ENCODE measurements at regions not wholly inside any gene's neighbourhood (a gene's known extent, or its start where the extent isn't known, plus 50 kb on each side); places are given as distances from the start of the nearest gene placed in this dataset.

DNA sequence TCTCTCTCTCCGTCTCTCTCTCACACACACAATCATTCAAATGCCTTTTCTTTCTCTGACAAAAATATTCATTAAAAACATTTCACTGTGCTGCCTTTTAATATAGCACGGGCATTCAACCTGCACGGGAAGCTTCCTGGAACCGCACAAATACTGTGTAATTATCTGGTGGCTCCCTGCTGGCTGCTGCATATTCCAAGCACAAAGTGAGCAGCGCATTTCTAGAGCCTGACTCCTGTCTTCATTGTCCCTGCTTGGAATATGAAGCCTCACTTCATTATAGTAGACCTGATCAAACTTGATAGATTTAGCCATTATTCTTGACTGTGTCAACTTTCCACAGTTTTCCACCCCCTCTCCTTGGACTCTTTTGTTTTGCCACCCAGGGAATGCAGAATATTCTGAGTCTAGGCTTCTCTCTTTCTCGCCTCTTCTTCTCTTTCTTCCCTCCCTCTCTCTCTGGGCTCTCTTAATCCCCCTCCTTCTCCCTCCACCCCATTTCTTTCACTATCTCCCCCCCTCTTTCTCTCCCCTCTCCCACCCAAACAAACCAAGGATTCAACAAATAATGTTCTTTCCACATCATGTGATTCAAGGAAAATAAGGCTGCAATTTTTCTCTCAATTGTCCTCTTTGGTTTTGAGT lies 672.1 kb upstream of the FANCL start:
- DNase-seq (ENCODE audit: low read depth in 1 of 2, low spot score in 1 of 2), result no peak
- H3K4me1 ChIP-seq (ENCODE audit: low read depth), result no peaks in the 10 kb centered on the region
- H3K27me3 ChIP-seq, result no peaks in the 10 kb centered on the region
- TF ChIP-seq, protein P1, sequence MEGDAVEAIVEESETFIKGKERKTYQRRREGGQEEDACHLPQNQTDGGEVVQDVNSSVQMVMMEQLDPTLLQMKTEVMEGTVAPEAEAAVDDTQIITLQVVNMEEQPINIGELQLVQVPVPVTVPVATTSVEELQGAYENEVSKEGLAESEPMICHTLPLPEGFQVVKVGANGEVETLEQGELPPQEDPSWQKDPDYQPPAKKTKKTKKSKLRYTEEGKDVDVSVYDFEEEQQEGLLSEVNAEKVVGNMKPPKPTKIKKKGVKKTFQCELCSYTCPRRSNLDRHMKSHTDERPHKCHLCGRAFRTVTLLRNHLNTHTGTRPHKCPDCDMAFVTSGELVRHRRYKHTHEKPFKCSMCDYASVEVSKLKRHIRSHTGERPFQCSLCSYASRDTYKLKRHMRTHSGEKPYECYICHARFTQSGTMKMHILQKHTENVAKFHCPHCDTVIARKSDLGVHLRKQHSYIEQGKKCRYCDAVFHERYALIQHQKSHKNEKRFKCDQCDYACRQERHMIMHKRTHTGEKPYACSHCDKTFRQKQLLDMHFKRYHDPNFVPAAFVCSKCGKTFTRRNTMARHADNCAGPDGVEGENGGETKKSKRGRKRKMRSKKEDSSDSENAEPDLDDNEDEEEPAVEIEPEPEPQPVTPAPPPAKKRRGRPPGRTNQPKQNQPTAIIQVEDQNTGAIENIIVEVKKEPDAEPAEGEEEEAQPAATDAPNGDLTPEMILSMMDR (IDR thresholded peaks at IDR 0.05; ENCODE audit: low read depth, low read length), result no peak
- H3K36me3 ChIP-seq, result no peaks in the 10 kb centered on the region
- no peak overlapping the region for H3K27ac ChIP-seq
- no peaks in the 10 kb centered on the region for H3K9me3 ChIP-seq (ENCODE audit: low read depth)
- H3K4me3 ChIP-seq, result no peak overlapping the region

DNA sequence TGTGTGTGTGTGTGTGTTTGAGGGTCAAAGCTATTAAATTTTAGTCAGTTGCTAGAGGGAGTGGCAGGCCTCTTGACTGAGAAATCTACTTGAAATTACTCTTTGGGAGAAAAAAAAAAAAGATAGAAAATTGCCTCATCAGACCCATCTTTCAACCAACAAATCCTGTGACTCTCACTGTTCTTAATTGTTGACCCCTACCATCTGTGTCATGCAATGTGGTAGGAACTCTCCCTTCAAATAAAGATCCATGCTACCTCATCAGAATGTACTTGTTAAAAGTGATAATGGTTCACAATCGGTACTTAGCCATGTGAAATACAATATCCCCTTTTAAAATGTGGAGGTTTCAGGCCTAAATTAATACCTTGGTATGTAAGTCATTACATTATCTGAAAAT lies 670.8 kb upstream of the FANCL start:
- H3K27me3 ChIP-seq, result no peaks in the 10 kb centered on the region
- TF ChIP-seq, protein P1 (IDR thresholded peaks at IDR 0.05; ENCODE audit: low read depth, low read length), result no peak
- no peak overlapping the region for H3K27ac ChIP-seq
- DNase-seq (ENCODE audit: low read depth in 1 of 2, low spot score in 1 of 2), result no peak
- no peaks in the 10 kb centered on the region for H3K9me3 ChIP-seq (ENCODE audit: low read depth)
- no peak overlapping the region for H3K4me3 ChIP-seq
- no peaks in the 10 kb centered on the region for H3K4me1 ChIP-seq (ENCODE audit: low read depth)
- H3K36me3 ChIP-seq, result no peaks in the 10 kb centered on the region

DNA sequence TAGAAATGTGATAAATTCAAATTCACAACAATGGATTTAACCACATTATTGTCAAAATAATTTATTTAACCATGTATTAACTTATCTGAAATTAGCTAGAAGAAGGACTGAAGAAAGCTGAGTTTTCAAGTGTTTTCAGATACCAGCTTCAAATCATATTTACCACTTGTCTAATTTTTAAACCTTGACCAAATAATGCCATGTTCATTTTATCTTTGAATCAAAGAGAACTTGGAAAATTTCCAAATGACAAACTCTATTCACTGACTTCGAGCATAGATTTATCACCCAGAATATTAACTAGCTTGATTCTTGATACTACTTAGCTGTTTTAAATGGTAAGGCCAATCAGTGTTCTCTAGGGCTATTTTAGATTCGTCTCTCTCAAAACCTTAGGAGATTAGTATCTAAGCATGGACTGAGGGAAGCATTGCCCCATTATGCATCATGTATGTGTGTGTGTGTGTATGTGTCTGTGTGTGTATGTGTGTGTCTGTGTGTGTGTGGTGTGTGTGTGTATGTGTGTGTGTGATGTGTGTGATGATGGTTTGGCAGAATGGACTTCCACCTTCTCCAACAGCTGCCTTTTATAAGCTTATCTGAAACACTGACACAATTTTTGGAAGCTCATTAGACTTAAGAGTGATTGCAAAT lies 667.5 kb upstream of the FANCL start:
- TF ChIP-seq, protein P1 (IDR thresholded peaks at IDR 0.05; ENCODE audit: low read depth, low read length), result no peak
- H3K9me3 ChIP-seq (ENCODE audit: low read depth), result no peaks in the 10 kb centered on the region
- H3K4me1 ChIP-seq (ENCODE audit: low read depth), result no peaks in the 10 kb centered on the region
- no peaks in the 10 kb centered on the region for H3K27me3 ChIP-seq
- no peak overlapping the region for H3K4me3 ChIP-seq
- DNase-seq (ENCODE audit: low read depth in 1 of 2, low spot score in 1 of 2), result no peak
- H3K36me3 ChIP-seq, result no peaks in the 10 kb centered on the region
- no peak overlapping the region for H3K27ac ChIP-seq

DNA sequence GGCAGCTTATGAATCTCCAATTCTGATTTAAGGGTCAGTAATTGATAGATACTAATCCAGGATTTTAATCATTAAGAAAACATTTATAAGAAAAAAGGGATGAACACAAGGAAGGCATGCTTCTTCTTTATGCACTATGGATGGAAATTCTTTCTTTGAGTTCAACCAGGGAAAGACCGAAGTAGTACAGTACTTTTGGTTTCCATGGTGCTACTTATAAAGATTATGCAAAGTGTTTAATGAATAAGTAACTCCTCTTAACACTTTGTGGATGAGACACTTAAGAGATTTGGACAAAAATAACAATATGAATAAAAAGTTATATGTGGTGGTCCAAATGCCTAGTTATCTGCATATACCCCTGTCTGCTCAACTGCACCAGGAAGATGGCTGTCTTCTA lies 666.5 kb upstream of the FANCL start:
- no peak overlapping the region for H3K27ac ChIP-seq
- H3K4me1 ChIP-seq (ENCODE audit: low read depth), result no peaks in the 10 kb centered on the region
- TF ChIP-seq, protein P1 (IDR thresholded peaks at IDR 0.05; ENCODE audit: low read depth, low read length), result no peak
- no peak overlapping the region for H3K4me3 ChIP-seq
- no peaks in the 10 kb centered on the region for H3K9me3 ChIP-seq (ENCODE audit: low read depth)
- DNase-seq (ENCODE audit: low read depth in 1 of 2, low spot score in 1 of 2), result no peak
- H3K36me3 ChIP-seq, result no peaks in the 10 kb centered on the region
- no peaks in the 10 kb centered on the region for H3K27me3 ChIP-seq

DNA sequence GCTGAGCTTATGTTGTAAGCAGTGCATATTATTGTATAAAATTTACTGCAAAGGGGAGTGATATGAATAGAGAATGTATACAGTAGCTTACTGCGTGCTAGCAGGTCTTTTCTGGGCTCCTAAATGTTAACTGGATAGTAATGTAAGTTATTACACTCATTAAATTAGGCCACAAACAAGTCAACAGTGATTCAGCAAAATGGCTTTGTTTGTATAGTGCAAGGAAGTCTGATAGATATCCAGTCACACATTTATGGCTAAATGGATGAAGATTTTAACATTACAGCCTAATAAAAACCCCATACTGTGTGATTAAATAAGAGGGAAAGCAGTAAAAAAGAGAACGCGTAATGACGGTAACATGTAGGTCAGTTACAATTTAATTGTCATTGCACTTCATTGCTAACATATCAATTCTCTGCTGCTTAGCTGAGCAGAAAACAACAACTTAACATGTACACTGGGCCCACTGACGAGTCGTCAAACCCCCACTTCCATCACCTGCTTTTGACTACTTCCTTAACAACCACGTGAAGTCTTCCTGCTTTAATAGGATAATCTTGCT lies 665.0 kb upstream of the FANCL start:
- Histone ChIP-seq H3K4me3 (no peak overlapping the region), H3K4me1 (ENCODE audit: low read depth) (no peaks in the 10 kb centered on the region), H3K27me3 (no peaks in the 10 kb centered on the region), H3K9me3 (ENCODE audit: low read depth) (no peaks in the 10 kb centered on the region), H3K36me3 (no peaks in the 10 kb centered on the region), H3K27ac (no peak overlapping the region)
- DNase-seq (ENCODE audit: low read depth in 1 of 2, low spot score in 1 of 2), result no peak
- TF ChIP-seq, protein P1 (IDR thresholded peaks at IDR 0.05; ENCODE audit: low read depth, low read length), result no peak
